ENCODE measurements at regions not wholly inside any gene's neighbourhood (a gene's known extent, or its start where the extent isn't known, plus 50 kb on each side); places are given as distances from the start of the nearest gene placed in this dataset.
"Not testable (repeated sequence)": the region's sequence is repeated elsewhere in the genome, so short reads cannot be mapped to it uniquely, and the experiment has no call there.

- DNase-seq: peak; percentile 72
These were observed 160.4 kb upstream of the KCNH8 start for GRCh38 chr3:18987862-18988447.

GRCh38 chr3:18987070-18987469 is 161.2 kb upstream of the KCNH8 start:
- no peak for DNase-seq

- DNase-seq: no peak
These were observed 165.4 kb upstream of the KCNH8 start for GRCh38 chr3:18982920-18983319.

- DNase-seq: not testable (repeated sequence)
These were observed 172.2 kb upstream of the KCNH8 start for GRCh38 chr3:18976102-18976501.

GRCh38 chr3:18968120-18968519 is 180.2 kb upstream of the KCNH8 start:
- no peak for DNase-seq

- no peak for DNase-seq
These were observed 182.5 kb upstream of the KCNH8 start for GRCh38 chr3:18965781-18966180.

GRCh38 chr3:18964640-18965039 is 183.7 kb upstream of the KCNH8 start:
- DNase-seq: no peak

- no peak for DNase-seq
These were observed 197.0 kb upstream of the KCNH8 start for GRCh38 chr3:18951333-18951732.

- DNase-seq: no peak
These were observed 201.8 kb upstream of the KCNH8 start for GRCh38 chr3:18946524-18946923.

GRCh38 chr3:18937574-18937973 is 210.7 kb upstream of the KCNH8 start:
- no peak for DNase-seq

GRCh38 chr3:18919158-18919557 is 229.2 kb upstream of the KCNH8 start:
- DNase-seq: no peak

- DNase-seq: no peak
These were observed 230.4 kb upstream of the KCNH8 start for GRCh38 chr3:18917923-18918322.

GRCh38 chr3:18902081-18902793 is 246.1 kb upstream of the KCNH8 start:
- DNase-seq: no peak

GRCh38 chr3:18901571-18901970 is 246.7 kb upstream of the KCNH8 start:
- no peak for DNase-seq

GRCh38 chr3:18900994-18901393 is 247.3 kb upstream of the KCNH8 start:
- DNase-seq: no peak

GRCh38 chr3:18898911-18899310 is 249.4 kb upstream of the KCNH8 start:
- DNase-seq: no peak

- DNase-seq: no peak
These were observed 255.6 kb upstream of the KCNH8 start for GRCh38 chr3:18892756-18893155.

GRCh38 chr3:18892047-18892446 is 256.3 kb upstream of the KCNH8 start:
- DNase-seq: no peak

- DNase-seq: no peak
These were observed 256.7 kb upstream of the KCNH8 start for GRCh38 chr3:18891641-18892040.

- no peak for DNase-seq
These were observed 257.9 kb upstream of the KCNH8 start for GRCh38 chr3:18890449-18890848.

- DNase-seq: no peak
These were observed 259.5 kb upstream of the KCNH8 start for GRCh38 chr3:18888819-18889218.

GRCh38 chr3:18888370-18888769 is 259.9 kb upstream of the KCNH8 start:
- no peak for DNase-seq

GRCh38 chr3:18886331-18886730 is 262.0 kb upstream of the KCNH8 start:
- no peak for DNase-seq

- no peak for DNase-seq
These were observed 262.7 kb upstream of the KCNH8 start for GRCh38 chr3:18885612-18886011.

GRCh38 chr3:18883571-18883970 is 264.7 kb upstream of the KCNH8 start:
- DNase-seq: no peak
